Lower lobe of right lung (tissue), 2 donors: ENCODE measurements at regions not wholly inside any gene's neighbourhood (a gene's known extent, or its start where the extent isn't known, plus 50 kb on each side); places are given as distances from the start of the nearest gene placed in this dataset.

Experiments used
- ATAC-seq, 2 donors: fragments of 200-7000 bp; cut with Tn5 transposase; one replicate each; pipeline ENCODE4 v1.9.1; 2020 to 2022; ENCODE audit warnings: mild to moderate bottlenecking in 2 of 2, moderate library complexity in 2 of 2
- DNase-seq: peaks from one replicate; pipeline ENCODE4 v3.0.0-alpha.2; 2020
- H3K27ac ChIP-seq: fragments of 200-600 bp; one replicate; pipeline ENCODE4 v1.8.0; 2022
- H3K27me3 ChIP-seq: fragments of 200-600 bp; one replicate; pipeline ENCODE4 v1.8.0; 2022; ENCODE audit warnings: low read depth
- H3K36me3 ChIP-seq: fragments of 200-600 bp; one replicate; pipeline ENCODE4 v1.8.0; 2022; ENCODE audit warnings: mild to moderate bottlenecking
- H3K4me1 ChIP-seq: fragments of 200-600 bp; one replicate; pipeline ENCODE4 v1.8.0; 2022
- H3K4me3 ChIP-seq: fragments of 200-600 bp; one replicate; pipeline ENCODE4 v1.8.0; 2022; ENCODE audit warnings: mild to moderate bottlenecking
- H3K9me3 ChIP-seq: fragments of 200-600 bp; one replicate; pipeline ENCODE4 v1.8.0; 2022
- CTCF ChIP-seq: fragments of 200-600 bp; IDR thresholded peaks from one replicate; pipeline ENCODE4 v1.8.0; 2022; ENCODE audit warnings: antibody characterized with exemption, mild to moderate bottlenecking
- intact Hi-C: fragments of 100-400 bp; cut with DNase I; formaldehyde crosslinking; loops from one replicate; pipeline ENCODE4 v1.11.0; 2022
- donor health status: DM: no; HTN: yes; CAD: no; lungs with severe emphysema.

DNA sequence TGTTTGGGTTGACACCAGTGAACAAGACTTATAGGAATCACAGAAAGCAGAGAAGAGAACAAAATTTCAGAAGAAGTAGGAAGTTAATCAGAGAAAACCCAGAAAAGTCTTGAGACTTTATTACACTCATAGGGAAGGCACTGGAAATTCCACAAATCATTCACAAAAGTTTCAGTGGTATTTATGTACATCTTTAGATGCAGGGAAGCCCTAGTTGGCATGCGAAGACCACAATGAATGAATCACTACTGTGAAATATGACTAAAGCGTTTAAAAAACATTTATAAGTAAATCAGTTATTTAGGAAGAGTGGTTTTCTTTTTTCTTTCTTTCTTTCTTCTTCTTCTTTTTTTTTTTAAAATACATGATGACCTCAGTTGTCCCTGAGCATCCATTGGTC is 105.1 kb downstream of the NUP35 start:
- Histone ChIP-seq H3K9me3 (no peaks in the 10 kb centered on the region), H3K4me1 (no peaks in the 10 kb centered on the region), H3K4me3 (no peak overlapping the region), H3K36me3 (no peaks in the 10 kb centered on the region), H3K27ac (no peak overlapping the region), H3K27me3 (no peaks in the 10 kb centered on the region)
- DNase-seq, result no peak
- intact Hi-C loops, result no loop called here
- ATAC-seq, result no peak
- TF ChIP-seq CTCF, result no peak

DNA sequence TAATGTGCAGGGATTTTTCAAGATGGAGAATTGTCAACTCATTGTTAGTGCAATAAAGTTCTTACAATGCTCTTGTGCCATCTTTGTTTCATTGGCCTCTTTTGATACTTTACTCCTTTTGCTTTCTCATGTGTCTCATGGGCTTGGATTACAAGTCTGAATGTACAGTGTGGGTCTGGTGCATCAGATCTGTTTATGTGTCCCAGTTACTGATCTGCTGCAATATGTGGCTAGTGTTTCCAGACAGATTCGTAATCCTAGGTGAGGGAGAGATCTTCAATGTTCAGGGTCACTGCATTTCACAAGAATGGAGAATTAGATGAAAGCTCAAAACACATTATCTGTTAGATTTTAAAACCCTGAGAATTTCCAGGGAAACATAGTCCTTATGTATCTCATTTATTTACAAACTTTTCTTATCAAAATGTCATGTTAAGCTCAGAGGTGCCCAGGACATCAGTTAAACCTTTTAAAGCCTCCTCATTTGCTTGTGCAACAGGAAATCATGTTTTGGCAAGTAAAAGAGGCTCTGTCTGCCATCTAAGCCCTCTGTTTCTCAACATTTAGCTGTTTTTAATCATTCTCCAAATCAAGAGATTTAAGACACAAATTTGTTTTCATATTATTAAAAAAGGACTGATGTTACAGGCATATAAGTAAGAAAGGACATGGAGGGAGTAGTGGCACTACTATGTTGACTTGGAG is 108.1 kb downstream of the NUP35 start:
- ATAC-seq, result no peak
- H3K9me3 ChIP-seq, result no peaks in the 10 kb centered on the region
- no peaks in the 10 kb centered on the region for H3K4me1 ChIP-seq
- intact Hi-C loops, result no loop called here
- H3K27ac ChIP-seq, result no peak overlapping the region
- no peak for TF ChIP-seq CTCF
- no peaks in the 10 kb centered on the region for H3K36me3 ChIP-seq
- H3K4me3 ChIP-seq, result no peak overlapping the region
- DNase-seq, result no peak
- no peaks in the 10 kb centered on the region for H3K27me3 ChIP-seq

- H3K4me1 ChIP-seq, result no peaks in the 10 kb centered on the region
- intact Hi-C loops, result no loop called here
- no peaks in the 10 kb centered on the region for H3K9me3 ChIP-seq
- no peak for TF ChIP-seq CTCF
- ATAC-seq, result no peak
- DNase-seq, result no peak
- H3K4me3 ChIP-seq, result no peak overlapping the region
- H3K27me3 ChIP-seq, result no peaks in the 10 kb centered on the region
- H3K36me3 ChIP-seq, result no peaks in the 10 kb centered on the region
- no peak overlapping the region for H3K27ac ChIP-seq
These were observed 118.7 kb downstream of the NUP35 start for GRCh38 chr2:183242937-183243336.

DNA sequence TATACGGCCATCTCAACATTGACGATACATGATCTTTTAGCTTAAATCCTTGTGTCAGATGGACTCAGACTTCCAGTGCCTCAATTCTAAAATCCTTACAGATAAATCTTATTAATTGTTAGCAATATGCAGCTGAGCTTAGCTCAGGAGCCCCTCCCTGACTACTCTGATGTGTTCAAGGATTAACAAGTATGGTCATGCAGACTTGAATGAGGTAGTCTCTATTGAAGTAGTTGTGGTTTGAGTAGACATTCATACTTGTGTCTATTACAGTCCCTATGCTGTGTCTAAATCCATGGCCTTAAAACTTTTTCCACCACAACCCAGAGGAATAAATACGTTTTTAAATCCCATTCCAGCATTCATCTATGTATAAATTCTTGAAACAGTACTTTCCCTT is 119.5 kb downstream of the NUP35 start:
- H3K4me3 ChIP-seq, result no peak overlapping the region
- ATAC-seq, result no peak
- H3K9me3 ChIP-seq, result no peaks in the 10 kb centered on the region
- no peaks in the 10 kb centered on the region for H3K4me1 ChIP-seq
- no peak overlapping the region for H3K27ac ChIP-seq
- no peak for TF ChIP-seq CTCF
- no peaks in the 10 kb centered on the region for H3K36me3 ChIP-seq
- H3K27me3 ChIP-seq, result no peaks in the 10 kb centered on the region
- intact Hi-C loops, result no loop called here
- DNase-seq, result no peak

DNA sequence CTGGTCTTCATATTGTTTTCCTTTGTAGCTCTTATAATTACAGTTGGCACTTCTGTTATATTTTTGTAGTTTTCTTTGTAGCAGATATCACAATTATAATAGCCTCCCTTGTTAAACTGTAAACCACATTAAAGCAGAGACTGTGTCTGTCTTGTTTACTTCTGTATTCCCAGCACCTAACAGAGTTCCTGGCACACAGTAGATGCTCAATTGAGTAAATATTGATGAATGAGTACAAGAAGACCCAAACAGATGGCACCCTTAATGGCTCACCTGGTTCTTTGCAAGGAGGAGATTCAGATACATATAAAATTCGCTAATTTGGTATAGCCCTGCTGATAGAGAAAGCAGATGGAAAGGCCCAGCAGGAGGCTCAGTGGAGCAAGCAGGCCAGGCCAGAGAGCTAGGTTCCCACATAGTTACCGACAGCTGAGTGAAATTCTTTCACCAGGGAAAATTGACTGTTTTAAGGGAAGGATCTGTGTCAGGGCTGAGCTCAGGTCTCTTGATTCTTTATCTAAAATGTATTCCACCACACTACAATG is 120.1 kb downstream of the NUP35 start:
- H3K4me1 ChIP-seq, result no peaks in the 10 kb centered on the region
- no peak overlapping the region for H3K27ac ChIP-seq
- DNase-seq, result no peak
- intact Hi-C loops, result no loop called here
- no peaks in the 10 kb centered on the region for H3K9me3 ChIP-seq
- no peaks in the 10 kb centered on the region for H3K36me3 ChIP-seq
- no peaks in the 10 kb centered on the region for H3K27me3 ChIP-seq
- H3K4me3 ChIP-seq, result no peak overlapping the region
- no peak for ATAC-seq
- no peak for TF ChIP-seq CTCF
